Large intestine (tissue), 3 donors: ENCODE measurements at regions not wholly inside any gene's neighbourhood (a gene's known extent, or its start where the extent isn't known, plus 50 kb on each side); places are given as distances from the start of the nearest gene placed in this dataset.

ENCODE experiments used
- DNase-seq, 2 donors: peaks; one replicate each; pipeline versions ENCODE4 v3.0.0 to v3.0.0-alpha.2; 2013
- H3K27ac ChIP-seq: one replicate; pipeline ENCODE4 v1.5.1; 2013; ENCODE audit warnings: low read length
- H3K27me3 ChIP-seq: 2 replicates; pipeline ENCODE4 v1.6.1; 2013; ENCODE audit warnings: low read length; ENCODE audit not compliant: control insufficient read depth, insufficient read depth
- H3K36me3 ChIP-seq: 2 replicates; pipeline ENCODE4 v1.6.1; 2013; ENCODE audit warnings: low read length; ENCODE audit not compliant: control insufficient read depth, insufficient read depth
- H3K4me1 ChIP-seq: one replicate; pipeline ENCODE4 v1.6.1; 2013; ENCODE audit warnings: low read length; ENCODE audit not compliant: control insufficient read depth, insufficient read depth
- H3K4me3 ChIP-seq: one replicate; pipeline ENCODE4 v1.5.1; 2013; ENCODE audit warnings: low read length
- H3K9me3 ChIP-seq: one replicate; pipeline ENCODE4 v1.6.1; 2013; ENCODE audit warnings: mild to moderate bottlenecking, low read depth, low read length, moderate library complexity; ENCODE audit not compliant: control insufficient read depth
- WGBS: methylation state at CpG from one replicate; pipeline ENCODE4 v1.1.5; 2013; ENCODE audit warnings: low lambda C conversion rate; ENCODE audit not compliant: insufficient coverage; 5-methylcytosine and 5-hydroxymethylcytosine counted together

GRCh38 chr15:58380280-58380945, 51.4 kb upstream of the LIPC start:
- H3K9me3 ChIP-seq = peaks cover 6% of the 10 kb centered on the region
- H3K36me3 ChIP-seq = no peaks in the 10 kb centered on the region
- WGBS = no CpG with 5 or more reads among the region's 4 CpGs
- no peak for DNase-seq
- H3K27me3 ChIP-seq = no peaks in the 10 kb centered on the region
- no peak overlapping the region for H3K27ac ChIP-seq
- H3K4me1 ChIP-seq = no peaks in the 10 kb centered on the region
- no peak overlapping the region for H3K4me3 ChIP-seq

- no peaks in the 10 kb centered on the region for H3K36me3 ChIP-seq
- peaks cover 5% of the 10 kb centered on the region for H3K9me3 ChIP-seq
- H3K27me3 ChIP-seq = no peaks in the 10 kb centered on the region
- WGBS = 100% methylated on average over 1 of the region's 4 CpGs
- no peak overlapping the region for H3K27ac ChIP-seq
- H3K4me3 ChIP-seq = no peak overlapping the region
- no peak for DNase-seq
- no peaks in the 10 kb centered on the region for H3K4me1 ChIP-seq
Observed at GRCh38 chr15:58381697-58382096, 50.1 kb upstream of the LIPC start.
